Parathyroid adenoma (tissue), 2 donors: ENCODE measurements at regions not wholly inside any gene's neighbourhood (a gene's known extent, or its start where the extent isn't known, plus 50 kb on each side); places are given as distances from the start of the nearest gene placed in this dataset.
"Not testable (repeated sequence)": the region's sequence is repeated elsewhere in the genome, so short reads cannot be mapped to it uniquely, and the experiment has no call there.

ENCODE experiments used
- H2AFZ ChIP-seq: fragments of 300-600 bp; sonication (generic); one replicate; pipeline ENCODE4 v1.7.0; 2017; ENCODE audit warnings: antibody characterized with exemption, mild to moderate bottlenecking
- H3K27ac ChIP-seq: fragments of 300-600 bp; sonication (generic); one replicate; pipeline ENCODE4 v1.7.0; 2017
- H3K27me3 ChIP-seq: fragments of 300-600 bp; sonication (generic); one replicate; pipeline ENCODE4 v1.7.0; 2017; ENCODE audit warnings: low read length; ENCODE audit not compliant: control insufficient read depth, insufficient read depth
- H3K36me3 ChIP-seq: fragments of 300-600 bp; sonication (generic); one replicate; pipeline ENCODE4 v1.7.0; 2017; ENCODE audit warnings: low read length; ENCODE audit not compliant: control insufficient read depth, insufficient read depth
- H3K4me1 ChIP-seq: fragments of 300-600 bp; sonication (generic); one replicate; pipeline ENCODE4 v1.7.0; 2017; ENCODE audit warnings: control low read depth
- H3K4me2 ChIP-seq: fragments of 300-600 bp; sonication (generic); one replicate; pipeline ENCODE4 v1.7.0; 2017; ENCODE audit warnings: low read length
- H3K4me3 ChIP-seq: fragments of 300-600 bp; sonication (generic); one replicate; pipeline ENCODE4 v1.7.0; 2017; ENCODE audit warnings: low read depth, low read length
- H3K79me2 ChIP-seq: fragments of 300-600 bp; sonication (generic); one replicate; pipeline ENCODE4 v1.7.0; 2017; ENCODE audit warnings: control low read depth
- H3K9ac ChIP-seq: fragments of 300-600 bp; sonication (generic); one replicate; pipeline ENCODE4 v1.7.0; 2017; ENCODE audit warnings: mild to moderate bottlenecking
- H3K9me3 ChIP-seq: fragments of 300-600 bp; sonication (generic); one replicate; pipeline ENCODE4 v1.7.0; 2017; ENCODE audit warnings: low read length; ENCODE audit not compliant: control insufficient read depth
- CTCF ChIP-seq: fragments of 300-600 bp; sonication (generic); IDR thresholded peaks from one replicate; pipeline ENCODE4 v1.7.0; 2017; ENCODE audit warnings: antibody characterized with exemption, mild to moderate bottlenecking
- donor health status: primary hyperparathyroidism.

GRCh38 chr1:187038784-187039183 is 210.0 kb downstream of the PLA2G4A start:
- no peak overlapping the region for H2AFZ ChIP-seq
- H3K4me1 ChIP-seq, result no peaks in the 10 kb centered on the region
- no peak overlapping the region for H3K4me2 ChIP-seq
- no peaks in the 10 kb centered on the region for H3K9me3 ChIP-seq
- no peak overlapping the region for H3K4me3 ChIP-seq
- no peaks in the 10 kb centered on the region for H3K79me2 ChIP-seq
- no peak overlapping the region for H3K27ac ChIP-seq
- H3K9ac ChIP-seq, result no peak overlapping the region
- no peaks in the 10 kb centered on the region for H3K36me3 ChIP-seq
- no peak for TF ChIP-seq CTCF
- H3K27me3 ChIP-seq, result no peaks in the 10 kb centered on the region

GRCh38 chr1:187041104-187041503 is 212.4 kb downstream of the PLA2G4A start:
- no peaks in the 10 kb centered on the region for H3K9me3 ChIP-seq
- no peak overlapping the region for H3K9ac ChIP-seq
- H2AFZ ChIP-seq, result no peak overlapping the region
- TF ChIP-seq CTCF, result no peak
- no peak overlapping the region for H3K4me3 ChIP-seq
- no peaks in the 10 kb centered on the region for H3K27me3 ChIP-seq
- H3K4me2 ChIP-seq, result no peak overlapping the region
- no peaks in the 10 kb centered on the region for H3K79me2 ChIP-seq
- H3K36me3 ChIP-seq, result no peaks in the 10 kb centered on the region
- no peaks in the 10 kb centered on the region for H3K4me1 ChIP-seq
- no peak overlapping the region for H3K27ac ChIP-seq

GRCh38 chr1:187042538-187042937 is 213.8 kb downstream of the PLA2G4A start:
- no peak overlapping the region for H3K4me2 ChIP-seq
- H3K79me2 ChIP-seq, result no peaks in the 10 kb centered on the region
- H3K9me3 ChIP-seq, result no peaks in the 10 kb centered on the region
- no peaks in the 10 kb centered on the region for H3K36me3 ChIP-seq
- TF ChIP-seq CTCF, result no peak
- no peaks in the 10 kb centered on the region for H3K27me3 ChIP-seq
- no peak overlapping the region for H3K9ac ChIP-seq
- no peak overlapping the region for H3K27ac ChIP-seq
- no peak overlapping the region for H2AFZ ChIP-seq
- H3K4me1 ChIP-seq, result no peaks in the 10 kb centered on the region
- H3K4me3 ChIP-seq, result no peak overlapping the region

- not testable (repeated sequence) for H3K4me1 ChIP-seq, H3K4me2 ChIP-seq, H3K4me3 ChIP-seq, H3K27ac ChIP-seq, H2AFZ ChIP-seq, H3K79me2 ChIP-seq, H3K36me3 ChIP-seq, H3K27me3 ChIP-seq, H3K9me3 ChIP-seq, H3K9ac ChIP-seq
These were observed 214.7 kb downstream of the PLA2G4A start for GRCh38 chr1:187043433-187043832.

GRCh38 chr1:187044411-187044810 is 215.7 kb downstream of the PLA2G4A start:
- no peaks in the 10 kb centered on the region for H3K9me3 ChIP-seq
- no peaks in the 10 kb centered on the region for H3K36me3 ChIP-seq
- no peak overlapping the region for H3K4me3 ChIP-seq
- no peak overlapping the region for H3K27ac ChIP-seq
- no peak overlapping the region for H3K4me2 ChIP-seq
- H3K9ac ChIP-seq, result no peak overlapping the region
- no peaks in the 10 kb centered on the region for H3K79me2 ChIP-seq
- no peak for TF ChIP-seq CTCF
- no peak overlapping the region for H2AFZ ChIP-seq
- H3K4me1 ChIP-seq, result no peaks in the 10 kb centered on the region
- H3K27me3 ChIP-seq, result no peaks in the 10 kb centered on the region
